HCT116 (cell line): ENCODE measurements at regions not wholly inside any gene's neighbourhood (a gene's known extent, or its start where the extent isn't known, plus 50 kb on each side); places are given as distances from the start of the nearest gene placed in this dataset.
A peak's percentile ranks its signal among the peaks of the same experiment; 100 is the strongest.

Experiments used
- ATAC-seq: fragments of 200-7000 bp; cut with Tn5 transposase; 2 replicates; pipeline ENCODE4 v1.9.1; 2020; ENCODE audit warnings: mild to moderate bottlenecking, moderate library complexity
- BruUV-seq: library from RNA; stranded (reverse); fragments of 400-500 nt; replicated peaks from 2 replicates; lab custom pipeline; 2021; lab: Mats Ljungman, UMichigan
- CTCF ChIA-PET: fragments of 300-600 bp; sonication (Branson Sonifier 250); formaldehyde crosslinking; loops from one replicate; lab custom pipeline; 2021; ENCODE audit warnings: antibody characterized with exemption; lab: Charles Lee
- POLR2A ChIA-PET: fragments of 300-600, 350-600 bp; sonication (Branson Sonifier 250); formaldehyde crosslinking; loops from one replicate; lab custom pipeline; 2021; ENCODE audit warnings: antibody characterized with exemption; lab: Charles Lee
- RAD21 ChIA-PET, 2 experiments: fragments of 300-600 bp; sonication (Branson Sonifier 250); formaldehyde crosslinking; loops; one replicate each; lab custom pipeline; 2023; ENCODE audit warnings: low total read pairs in 2 of 2; ENCODE audit not compliant: uncharacterized antibody in 2 of 2, unreplicated experiment in 2 of 2, low non-redundant PET in 1 of 2; lab: Charles Lee
- DNase-seq: peaks from one replicate; pipeline ENCODE4 v3.0.0-alpha.2; 2010; ENCODE audit warnings: low read depth, low spot score
- H2AFZ ChIP-seq: fragments of 200-600 bp; shearing (Covaris generic), sonication (generic); 2 replicates; pipeline ENCODE4 v1.6.1; 2017; ENCODE audit warnings: low read depth, mixed run types, mixed read lengths, antibody characterized with exemption, low read length; ENCODE audit not compliant: poor library complexity, severe bottlenecking
- H3K27ac ChIP-seq: 2 replicates; pipeline ENCODE4 v1.5.1; 2012; ENCODE audit warnings: low read depth, low read length
- H3K27me3 ChIP-seq: fragments of 200-600 bp; sonication (generic); 2 replicates; pipeline ENCODE4 v1.6.1; 2016; ENCODE audit warnings: mixed run types, low read length, mixed read lengths; ENCODE audit not compliant: insufficient read depth
- H3K36me3 ChIP-seq, 2 experiments: fragments of 200-500 bp in 1 of 2; fragments of 200-600 bp in 1 of 2; sonication (Bioruptor generic) in 1 of 2; sonication (generic) in 1 of 2; 2 replicates each; pipeline versions ENCODE4 v1.5.1 to v1.6.1; 2014 to 2016; ENCODE audit warnings: low read length in 2 of 2, inconsistent platforms in 1 of 2, mixed read lengths in 1 of 2, mixed run types in 1 of 2; ENCODE audit not compliant: insufficient read depth in 2 of 2, control insufficient read depth in 1 of 2
- H3K4me1 ChIP-seq, 2 experiments: fragments of 200-600 bp in 1 of 2; sonication (generic) in 1 of 2; 2 replicates each; pipeline versions ENCODE4 v1.5.1 to v1.6.1; 2012 to 2017; ENCODE audit warnings: low read length in 2 of 2, inconsistent platforms in 1 of 2, mild to moderate bottlenecking in 1 of 2, mixed read lengths in 1 of 2, mixed run types in 1 of 2, moderate library complexity in 1 of 2; ENCODE audit not compliant: insufficient read depth in 2 of 2, control insufficient read depth in 1 of 2
- H3K4me2 ChIP-seq: fragments of 200-600 bp; sonication (generic); 2 replicates; pipeline ENCODE4 v1.6.1; 2017; ENCODE audit warnings: mixed run types, low read length, mixed read lengths
- H3K4me3 ChIP-seq, 2 experiments: fragments of 200-600 bp in 1 of 2; sonication (generic) in 1 of 2; replicated peaks in 1 of 2; 2 replicates each; pipeline ENCODE4 v1.5.1; 2011 to 2016; ENCODE audit warnings: low read length in 2 of 2, control low read depth in 1 of 2, low read depth in 1 of 2, mild to moderate bottlenecking in 1 of 2, mixed read lengths in 1 of 2, mixed run types in 1 of 2
- H3K79me2 ChIP-seq: fragments of 200-600 bp; sonication (generic); 2 replicates; pipeline ENCODE4 v1.6.1; 2017; ENCODE audit warnings: mild to moderate bottlenecking, mixed run types, low read length, moderate library complexity, mixed read lengths; ENCODE audit not compliant: insufficient read depth
- H3K9ac ChIP-seq: fragments of 200-600 bp; sonication (generic); 2 replicates; pipeline ENCODE4 v1.6.1; 2016; ENCODE audit warnings: low read length, mixed read lengths
- H3K9me2 ChIP-seq: fragments of 200-600 bp; sonication (generic), shearing (Covaris generic); 2 replicates; pipeline ENCODE4 v1.6.1; 2017; ENCODE audit warnings: mixed run types, mild to moderate bottlenecking, moderate library complexity; ENCODE audit not compliant: insufficient read depth
- H3K9me3 ChIP-seq, 2 experiments: fragments of 200-500 bp in 1 of 2; fragments of 200-600 bp in 1 of 2; sonication (Bioruptor generic) in 1 of 2; sonication (generic) in 1 of 2; 2 replicates each; pipeline ENCODE4 v1.6.1; 2014 to 2017; ENCODE audit warnings: low read length in 2 of 2, mixed read lengths in 2 of 2, inconsistent platforms in 1 of 2, low read depth in 1 of 2, mild to moderate bottlenecking in 1 of 2, mixed run types in 1 of 2, moderate library complexity in 1 of 2; ENCODE audit not compliant: control insufficient read depth in 1 of 2, insufficient read depth in 1 of 2
- H4K20me1 ChIP-seq: fragments of 200-600 bp; sonication (generic), shearing (Covaris generic); 2 replicates; pipeline ENCODE4 v1.6.1; 2017; ENCODE audit warnings: mixed run types, mild to moderate bottlenecking, moderate library complexity; ENCODE audit not compliant: insufficient read depth
- ATF3 ChIP-seq: IDR thresholded peaks from 2 replicates; pipeline ENCODE4 v1.6.1; 2012
- CEBPB ChIP-seq: IDR thresholded peaks from 2 replicates; pipeline ENCODE4 v1.6.1; 2012; ENCODE audit warnings: low read depth
- EGR1 ChIP-seq: IDR thresholded peaks from 2 replicates; pipeline ENCODE4 v1.6.1; 2012; ENCODE audit warnings: low read depth
- ELF1 ChIP-seq: IDR thresholded peaks from 2 replicates; pipeline ENCODE4 v1.6.1; 2012; ENCODE audit warnings: low read depth, borderline replicate concordance
- EZH2phosphoT487 ChIP-seq: fragments of 200-600 bp; IDR thresholded peaks from 2 replicates; pipeline ENCODE4 v1.6.1; 2018; ENCODE audit warnings: antibody characterized with exemption, borderline replicate concordance
- FOSL1 ChIP-seq: IDR thresholded peaks from 2 replicates; pipeline ENCODE4 v1.6.1; 2012; ENCODE audit warnings: low read depth
- JUND ChIP-seq: IDR thresholded peaks from 2 replicates; pipeline ENCODE4 v1.6.1; 2012
- POLR2A ChIP-seq: IDR thresholded peaks from 2 replicates; pipeline ENCODE4 v1.7.0; 2011; ENCODE audit warnings: borderline replicate concordance; ENCODE audit not compliant: insufficient read depth, insufficient read length; ENCODE audit errors: extremely low read depth
- POLR2AphosphoS5 ChIP-seq: IDR thresholded peaks from 2 replicates; pipeline ENCODE4 v1.6.1; 2011; ENCODE audit warnings: mild to moderate bottlenecking, low read depth, low read length, moderate library complexity
- RAD21 ChIP-seq: IDR thresholded peaks from 2 replicates; pipeline ENCODE4 v1.6.1; 2012; ENCODE audit warnings: low read depth, mild to moderate bottlenecking
- REST ChIP-seq: IDR thresholded peaks from 2 replicates; pipeline ENCODE4 v1.6.1; 2012; ENCODE audit warnings: low read depth
- SIN3A ChIP-seq: IDR thresholded peaks from 2 replicates; pipeline ENCODE4 v1.6.1; 2012; ENCODE audit warnings: low read depth
- TCF7L2 ChIP-seq: IDR thresholded peaks from 2 replicates; pipeline ENCODE4 v1.7.0; 2011; ENCODE audit warnings: borderline replicate concordance, inconsistent platforms; ENCODE audit not compliant: insufficient read depth, insufficient read length; ENCODE audit errors: extremely low read depth
- ZBTB33 ChIP-seq: IDR thresholded peaks from 2 replicates; pipeline ENCODE4 v1.6.1; 2011; ENCODE audit warnings: mild to moderate bottlenecking, low read length, moderate library complexity; ENCODE audit not compliant: insufficient replicate concordance; ENCODE audit errors: extremely low read depth
- ZNF274 ChIP-seq: fragments of 200-500 bp; sonication (Bioruptor generic); IDR thresholded peaks from 2 replicates; pipeline ENCODE4 v1.6.1; 2014; ENCODE audit warnings: mild to moderate bottlenecking, low read depth, low read length, inconsistent platforms
- intact Hi-C: fragments of 100-400 bp; cut with micrococcal nuclease; formaldehyde crosslinking; loops from 2 replicates; pipeline ENCODE4 v1.10.0; 2022
- TF ChIP-seq, protein P1 (sequence below): IDR thresholded peaks from 2 replicates; pipeline ENCODE4 v1.6.1; 2012

DNA sequence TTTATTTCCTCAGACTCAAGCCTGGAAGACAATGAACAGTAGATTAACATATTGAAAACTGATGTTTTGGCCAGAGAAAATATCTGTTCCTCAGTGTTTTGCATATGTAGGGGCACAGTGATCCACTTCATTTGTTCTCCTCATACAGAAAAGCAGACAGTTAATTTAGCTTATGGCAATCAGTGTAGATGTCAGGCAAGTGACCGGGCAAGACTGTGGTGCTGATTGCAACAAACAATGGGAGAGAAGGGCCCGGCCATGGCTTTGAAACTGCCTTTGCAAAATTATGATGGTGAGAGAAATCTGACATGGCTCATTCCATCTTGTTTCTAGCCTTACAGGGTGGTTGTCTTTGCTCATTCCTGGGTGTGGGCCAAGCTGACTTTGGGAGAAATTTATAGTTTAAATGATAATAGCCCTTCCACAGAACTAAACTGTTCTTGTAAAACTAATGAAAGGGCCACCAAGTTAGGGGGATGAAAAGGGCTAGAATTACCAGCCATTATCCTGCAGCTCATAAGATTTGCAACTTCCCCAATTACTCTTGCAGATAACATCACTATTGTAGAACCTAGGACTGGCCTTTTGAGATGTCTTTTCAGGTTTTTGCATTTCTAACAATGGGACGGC is 220.3 kb downstream of the KTN1 start:
- Histone ChIP-seq H3K9me3 (no peaks in the 10 kb centered on the region), H3K9ac (no peak overlapping the region), H3K4me2 (0 out of 2 replicates have a peak overlapping the region, but pooled peaks have one; percentile 17), H4K20me1 (no peaks in the 10 kb centered on the region), H3K27ac (no peak overlapping the region), H3K4me1 (peaks cover 33 to 53% of the 10 kb centered on the region in 2 experiments), H2AFZ (no peak overlapping the region), H3K36me3 (no peaks in the 10 kb centered on the region), H3K27me3 (no peaks in the 10 kb centered on the region), H3K9me2 (no peaks in the 10 kb centered on the region), H3K4me3 (no peak overlapping the region), H3K79me2 (no peaks in the 10 kb centered on the region)
- no peak for DNase-seq
- ChIA-PET RAD21 (no interaction called here), POLR2A (no interaction called here), CTCF (no interaction called here)
- ATAC-seq = no peak
- TF ChIP-seq POLR2AphosphoS5 (no peak), RAD21 (no peak), SIN3A (no peak), JUND (no peak), TCF7L2 (no peak), EZH2phosphoT487 (no peak)
- intact Hi-C loops = loop anchor here (5.0 kb wide), 1 partner anchor 218 kb away; the partner anchor contains the start of gene KTN1
- no TSS peak for BruUV-seq

GRCh38 chr14:55801121-55801520 is 221.1 kb downstream of the KTN1 start:
- ChIA-PET CTCF (no interaction called here), RAD21 (no interaction called here), POLR2A (no interaction called here)
- Histone ChIP-seq H4K20me1 (no peaks in the 10 kb centered on the region), H3K27me3 (no peaks in the 10 kb centered on the region), H3K27ac (no peak overlapping the region), H3K4me2 (0 out of 2 replicates have a peak overlapping the region, but pooled peaks have one; percentile 17), H3K9me3 (no peaks in the 10 kb centered on the region), H3K9me2 (no peaks in the 10 kb centered on the region), H3K79me2 (no peaks in the 10 kb centered on the region), H3K9ac (no peak overlapping the region), H2AFZ (no peak overlapping the region), H3K36me3 (no peaks in the 10 kb centered on the region), H3K4me1 (peaks cover 40 to 61% of the 10 kb centered on the region in 2 experiments), H3K4me3 (no peak overlapping the region)
- no peak for DNase-seq
- ATAC-seq = no peak
- intact Hi-C loops = loop anchor here (5.0 kb wide), 1 partner anchor 219 kb away; the partner anchor contains the start of gene KTN1
- BruUV-seq = no TSS peak
- no peak for TF ChIP-seq REST
- TF ChIP-seq, protein P1, sequence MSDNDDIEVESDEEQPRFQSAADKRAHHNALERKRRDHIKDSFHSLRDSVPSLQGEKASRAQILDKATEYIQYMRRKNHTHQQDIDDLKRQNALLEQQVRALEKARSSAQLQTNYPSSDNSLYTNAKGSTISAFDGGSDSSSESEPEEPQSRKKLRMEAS = no peak
- no peak for TF ChIP-seq SIN3A
- TF ChIP-seq ELF1 = no peak
- TF ChIP-seq POLR2A = no peak
- no peak for TF ChIP-seq ZNF274
- TF ChIP-seq ZBTB33 = no peak
- no peak for TF ChIP-seq EGR1
- TF ChIP-seq ATF3 = no peak
- no peak for TF ChIP-seq CEBPB
- 0 out of 2 replicates have a peak, but pooled peaks have one; percentile 11 for TF ChIP-seq FOSL1
